ENCODE measurements at regions not wholly inside any gene's neighbourhood (a gene's known extent, or its start where the extent isn't known, plus 50 kb on each side); places are given as distances from the start of the nearest gene placed in this dataset.

- DNase-seq (ENCODE audit: extremely low spot score), result no peak
- POLR2A ChIA-PET, result no interaction called here
- TF ChIP-seq, protein P1, sequence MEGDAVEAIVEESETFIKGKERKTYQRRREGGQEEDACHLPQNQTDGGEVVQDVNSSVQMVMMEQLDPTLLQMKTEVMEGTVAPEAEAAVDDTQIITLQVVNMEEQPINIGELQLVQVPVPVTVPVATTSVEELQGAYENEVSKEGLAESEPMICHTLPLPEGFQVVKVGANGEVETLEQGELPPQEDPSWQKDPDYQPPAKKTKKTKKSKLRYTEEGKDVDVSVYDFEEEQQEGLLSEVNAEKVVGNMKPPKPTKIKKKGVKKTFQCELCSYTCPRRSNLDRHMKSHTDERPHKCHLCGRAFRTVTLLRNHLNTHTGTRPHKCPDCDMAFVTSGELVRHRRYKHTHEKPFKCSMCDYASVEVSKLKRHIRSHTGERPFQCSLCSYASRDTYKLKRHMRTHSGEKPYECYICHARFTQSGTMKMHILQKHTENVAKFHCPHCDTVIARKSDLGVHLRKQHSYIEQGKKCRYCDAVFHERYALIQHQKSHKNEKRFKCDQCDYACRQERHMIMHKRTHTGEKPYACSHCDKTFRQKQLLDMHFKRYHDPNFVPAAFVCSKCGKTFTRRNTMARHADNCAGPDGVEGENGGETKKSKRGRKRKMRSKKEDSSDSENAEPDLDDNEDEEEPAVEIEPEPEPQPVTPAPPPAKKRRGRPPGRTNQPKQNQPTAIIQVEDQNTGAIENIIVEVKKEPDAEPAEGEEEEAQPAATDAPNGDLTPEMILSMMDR (IDR thresholded peaks at IDR 0.05; ENCODE audit: control extremely low read depth, extremely low read depth, low read depth, missing control alignments), result no peak
- CTCF ChIA-PET, result interaction anchor here (0.8 to 1.7 kb wide), 4 partner anchors 13 to 142 kb away, joined by 3 to 5 read pairs (median 4); no protein-coding TSS in a partner anchor
These were observed 178.4 kb upstream of the STT3B start for GRCh38 chr3:31354373-31354772.

- TF ChIP-seq, protein P1 (IDR thresholded peaks at IDR 0.05; ENCODE audit: control extremely low read depth, extremely low read depth, low read depth, missing control alignments), result no peak
- ChIA-PET CTCF (interaction anchor here (1.1 to 1.7 kb wide), 2 partner anchors 10 to 12 kb away, joined by 4 to 5 read pairs; no protein-coding TSS in a partner anchor), POLR2A (no interaction called here)
- no peak for DNase-seq (ENCODE audit: extremely low spot score)
These were observed 176.9 kb upstream of the STT3B start for GRCh38 chr3:31355807-31356206.

DNA sequence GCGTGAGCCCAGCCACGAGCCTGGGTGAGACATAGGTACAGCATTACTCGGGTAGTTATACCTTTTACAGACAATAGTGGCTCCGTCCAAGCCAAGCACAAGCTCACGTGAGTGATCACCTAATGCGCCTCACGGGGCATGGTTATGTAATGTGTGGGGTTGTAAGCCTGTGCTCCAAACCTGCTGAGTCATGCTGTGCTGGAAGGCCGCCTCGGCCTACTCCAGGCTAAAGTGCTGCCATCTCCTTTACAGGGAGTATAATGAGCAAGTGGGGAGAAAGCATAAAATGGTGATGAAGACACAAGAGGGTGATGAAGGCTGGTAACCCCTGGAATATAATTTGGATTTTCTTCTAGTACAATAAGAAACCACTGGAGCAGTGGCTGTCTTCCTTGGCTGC is 175.8 kb upstream of the STT3B start:
- POLR2A ChIA-PET, result no interaction called here
- TF ChIP-seq, protein P1 (IDR thresholded peaks at IDR 0.05; ENCODE audit: control extremely low read depth, extremely low read depth, low read depth, missing control alignments), result no peak
- CTCF ChIA-PET, result interaction anchor here (1.1 to 1.3 kb wide), 3 partner anchors 10 to 17 kb away, joined by 3 to 4 read pairs (median 3); no protein-coding TSS in a partner anchor
- DNase-seq (ENCODE audit: extremely low spot score), result no peak

DNA sequence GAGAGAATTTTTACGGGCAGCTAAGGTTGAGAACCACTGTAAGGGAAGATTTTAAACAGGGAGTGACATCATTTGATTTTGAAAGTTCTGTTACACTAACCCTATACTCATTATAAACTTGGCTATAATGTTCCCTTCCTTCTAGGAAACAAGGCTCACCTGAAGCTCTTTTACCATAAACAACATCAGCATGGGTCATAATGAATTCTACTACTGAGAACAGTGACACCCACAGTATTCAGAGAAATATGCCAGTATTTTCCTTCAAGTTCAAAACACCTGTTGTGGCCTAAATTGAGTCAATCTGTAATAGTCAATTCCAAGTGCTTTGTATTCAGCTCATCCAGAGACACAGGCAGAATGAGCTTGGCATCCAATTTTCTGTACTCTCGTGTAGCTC is 175.3 kb upstream of the STT3B start:
- CTCF ChIA-PET, result interaction anchor here (1.1 to 1.3 kb wide), 3 partner anchors 9 to 16 kb away, joined by 3 to 4 read pairs (median 3); no protein-coding TSS in a partner anchor

DNA sequence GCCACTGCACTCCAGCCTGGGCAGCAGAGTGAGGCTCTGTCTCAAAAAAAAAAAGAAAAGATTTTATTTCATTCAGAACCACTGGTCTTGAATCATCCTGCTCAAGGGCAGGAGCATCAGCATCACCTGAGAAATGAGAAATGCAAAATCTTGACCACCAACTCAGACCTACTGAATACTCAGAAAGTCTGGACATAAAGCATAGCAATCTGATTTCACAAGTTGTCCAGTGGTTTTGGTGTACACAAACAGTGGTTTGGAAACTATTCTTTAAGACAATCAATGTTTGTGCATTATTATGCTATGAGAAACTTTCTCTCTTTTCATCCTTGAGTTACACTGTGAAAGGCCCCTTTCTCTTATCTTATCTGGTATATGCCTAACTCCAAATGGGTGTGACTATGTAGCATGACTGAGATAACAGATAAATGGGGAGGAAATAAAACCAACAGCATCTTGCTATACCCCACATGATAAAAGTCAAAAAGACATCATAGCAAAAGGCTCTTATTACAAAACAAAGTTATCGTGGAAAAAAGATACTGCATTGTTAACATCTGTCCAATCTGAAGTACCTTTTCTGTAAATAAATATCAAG is 174.2 kb upstream of the STT3B start:
- TF ChIP-seq, protein P1 (IDR thresholded peaks at IDR 0.05; ENCODE audit: control extremely low read depth, extremely low read depth, low read depth, missing control alignments), result no peak
- CTCF ChIA-PET, result no interaction called here
- POLR2A ChIA-PET, result no interaction called here
- DNase-seq (ENCODE audit: extremely low spot score), result no peak

More for the DNA sequence above, 175.3 kb upstream of the STT3B start:
- POLR2A ChIA-PET, result no interaction called here
- DNase-seq (ENCODE audit: extremely low spot score), result no peak
- TF ChIP-seq, protein P1 (IDR thresholded peaks at IDR 0.05; ENCODE audit: control extremely low read depth, extremely low read depth, low read depth, missing control alignments), result no peak

GRCh38 chr3:31361371-31362273 is 171.1 kb upstream of the STT3B start:
- ChIA-PET POLR2A (no interaction called here), CTCF (interaction anchor here (1.1 to 1.6 kb wide), 4 partner anchors 11 to 30 kb away, joined by 3 to 4 read pairs (median 3); no protein-coding TSS in a partner anchor)
- TF ChIP-seq, protein P1 (IDR thresholded peaks at IDR 0.05; ENCODE audit: control extremely low read depth, extremely low read depth, low read depth, missing control alignments), result no peak
- DNase-seq (ENCODE audit: extremely low spot score), result no peak
